ENCODE measurements at regions not wholly inside any gene's neighbourhood (a gene's known extent, or its start where the extent isn't known, plus 50 kb on each side); places are given as distances from the start of the nearest gene placed in this dataset.

DNA sequence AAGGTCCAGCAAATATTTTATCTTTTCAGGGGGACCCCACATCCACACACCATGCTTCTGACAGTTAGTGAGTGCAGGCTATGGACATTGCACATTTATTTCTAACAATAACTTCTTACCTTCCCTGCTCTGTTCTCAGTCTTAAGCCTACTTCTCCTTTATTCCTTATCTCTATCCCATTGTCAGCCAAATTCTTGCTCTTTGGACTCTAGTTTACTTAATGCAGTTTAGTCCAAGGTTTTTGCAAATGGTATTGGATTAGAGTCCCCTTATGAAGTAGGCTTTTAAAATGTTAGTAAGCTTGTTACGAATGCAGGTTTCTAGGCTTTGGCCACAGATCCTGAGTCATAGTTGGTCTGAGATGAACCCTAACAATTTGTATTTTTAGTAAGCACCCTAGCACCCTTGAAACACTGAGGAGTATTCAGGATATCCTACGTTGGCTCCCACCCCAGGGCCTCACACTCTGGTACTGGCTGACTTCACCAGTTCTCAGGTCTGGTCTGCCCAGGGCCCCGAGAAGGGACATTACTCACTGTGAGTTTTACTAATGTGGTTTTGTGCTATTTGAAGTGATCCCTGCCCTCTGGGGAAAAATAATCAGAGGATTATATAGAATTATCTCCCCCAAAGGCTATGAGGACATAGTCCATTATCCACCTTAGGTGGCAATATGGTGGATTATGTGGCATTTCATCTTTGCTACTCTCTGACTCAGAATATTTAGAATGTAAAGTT lies 239.5 kb downstream of the TGFB2 start:
- no peak for DNase-seq

- no peak for DNase-seq
Measured at GRCh38 chr1:218585511-218586184, 240.5 kb downstream of the TGFB2 start.

GRCh38 chr1:218587900-218588299 lies 242.8 kb downstream of the TGFB2 start:
- no peak for DNase-seq

DNA sequence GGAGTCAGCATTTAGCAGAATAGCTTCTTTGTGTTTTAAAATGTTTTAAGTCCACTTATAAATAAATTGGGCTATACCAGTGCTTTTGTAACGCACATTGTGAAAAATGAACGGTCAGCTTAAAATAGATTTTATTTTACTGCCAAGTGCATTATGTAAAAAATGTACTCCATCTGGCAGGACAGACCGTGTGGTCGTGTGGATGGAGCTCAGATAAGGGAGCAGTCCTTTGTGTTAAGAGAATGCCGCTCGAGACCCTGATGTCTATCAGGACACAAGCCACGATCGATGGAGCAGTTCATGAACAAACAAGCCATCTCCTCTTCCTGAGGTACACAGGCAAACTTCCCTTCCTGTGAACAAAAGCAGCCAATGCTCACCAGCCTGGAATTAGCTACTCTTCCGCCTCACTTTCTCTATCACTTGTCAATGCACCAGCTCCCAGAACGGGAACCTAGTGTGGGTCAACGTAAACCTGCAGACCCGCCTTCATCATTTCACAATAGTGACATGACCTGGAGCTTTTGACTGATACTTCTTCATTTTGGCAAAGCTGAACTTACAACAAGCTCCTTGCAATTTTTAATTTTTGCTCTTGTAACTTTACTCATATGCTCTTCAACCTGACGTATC lies 243.5 kb downstream of the TGFB2 start:
- no peak for DNase-seq

DNA sequence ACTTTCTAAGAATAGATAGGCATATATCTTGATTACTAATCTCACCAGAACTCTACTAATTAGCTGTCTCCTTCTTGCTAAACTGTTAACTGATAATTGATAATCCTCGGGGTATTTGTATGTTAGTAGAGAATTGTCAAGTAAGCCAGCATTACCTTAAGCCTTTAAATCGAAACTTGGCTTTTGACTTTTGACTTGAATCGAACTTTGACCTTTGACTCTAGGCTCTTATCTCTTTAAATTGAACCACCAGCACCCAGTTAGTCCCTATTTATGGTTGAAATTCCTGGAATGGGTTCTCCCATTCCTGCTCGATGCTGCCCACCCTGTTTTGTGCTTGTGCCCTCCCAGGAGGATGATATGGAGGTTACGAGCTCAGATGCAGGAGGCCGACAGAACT lies 244.4 kb downstream of the TGFB2 start:
- DNase-seq = no peak

GRCh38 chr1:218591966-218592365 lies 246.8 kb downstream of the TGFB2 start:
- DNase-seq = no peak

DNA sequence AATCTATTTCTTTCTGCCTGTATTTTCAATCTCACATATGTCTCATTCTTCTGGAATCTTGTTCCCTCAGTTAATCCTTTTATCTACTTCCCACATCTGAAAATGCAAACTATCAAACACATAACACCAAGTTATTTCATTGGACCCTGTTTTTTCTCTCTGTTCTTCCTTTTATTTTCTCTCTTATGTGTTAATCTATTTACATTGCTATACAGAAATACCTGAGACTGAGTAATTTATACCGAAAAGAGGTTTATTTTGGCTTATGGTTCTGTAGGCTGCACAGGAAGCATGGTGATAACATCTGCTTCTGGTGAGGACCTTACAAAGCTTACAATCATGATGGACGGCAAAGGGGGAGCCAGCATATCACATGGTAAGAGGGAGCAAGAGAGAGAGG lies 247.6 kb downstream of the TGFB2 start:
- DNase-seq = no peak

DNA sequence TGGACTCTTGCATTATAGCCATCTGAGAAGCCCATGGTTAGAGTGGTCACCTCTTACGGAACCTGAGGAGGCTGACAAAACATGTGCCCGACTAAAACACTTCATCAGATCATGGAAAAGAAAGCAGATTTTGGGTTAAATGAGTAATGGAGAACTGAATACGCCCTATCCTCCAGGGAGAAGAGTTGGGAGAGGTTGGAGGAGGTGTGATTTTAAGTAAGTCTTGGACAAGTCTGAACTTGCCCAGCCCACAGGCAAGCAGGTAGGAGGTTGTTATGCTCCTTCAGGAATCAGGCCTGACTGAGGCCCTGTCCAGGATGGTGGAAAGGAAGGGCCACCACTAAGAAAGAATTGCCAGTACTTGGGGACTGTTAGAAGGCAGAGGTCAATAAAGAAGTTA lies 255.8 kb downstream of the TGFB2 start:
- DNase-seq = no peak

DNA sequence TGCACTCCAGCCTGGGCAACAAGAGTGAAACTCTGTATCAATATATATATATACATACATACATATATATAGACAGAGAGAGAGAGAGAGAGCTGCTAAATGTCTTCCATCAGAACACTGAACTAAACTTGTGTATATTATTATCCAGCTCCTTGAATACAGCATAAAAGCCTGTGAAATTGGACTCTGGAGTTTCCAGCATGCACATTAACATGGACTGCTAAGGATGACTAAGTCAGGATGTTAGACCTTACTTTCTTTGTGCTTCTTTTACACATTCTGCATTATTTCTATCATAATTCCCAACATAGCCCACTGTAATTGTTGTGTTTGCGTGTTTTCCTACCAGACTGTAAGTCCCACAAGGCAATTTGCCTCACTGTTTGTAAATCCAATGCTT lies 259.1 kb downstream of the TGFB2 start:
- no peak for DNase-seq

DNA sequence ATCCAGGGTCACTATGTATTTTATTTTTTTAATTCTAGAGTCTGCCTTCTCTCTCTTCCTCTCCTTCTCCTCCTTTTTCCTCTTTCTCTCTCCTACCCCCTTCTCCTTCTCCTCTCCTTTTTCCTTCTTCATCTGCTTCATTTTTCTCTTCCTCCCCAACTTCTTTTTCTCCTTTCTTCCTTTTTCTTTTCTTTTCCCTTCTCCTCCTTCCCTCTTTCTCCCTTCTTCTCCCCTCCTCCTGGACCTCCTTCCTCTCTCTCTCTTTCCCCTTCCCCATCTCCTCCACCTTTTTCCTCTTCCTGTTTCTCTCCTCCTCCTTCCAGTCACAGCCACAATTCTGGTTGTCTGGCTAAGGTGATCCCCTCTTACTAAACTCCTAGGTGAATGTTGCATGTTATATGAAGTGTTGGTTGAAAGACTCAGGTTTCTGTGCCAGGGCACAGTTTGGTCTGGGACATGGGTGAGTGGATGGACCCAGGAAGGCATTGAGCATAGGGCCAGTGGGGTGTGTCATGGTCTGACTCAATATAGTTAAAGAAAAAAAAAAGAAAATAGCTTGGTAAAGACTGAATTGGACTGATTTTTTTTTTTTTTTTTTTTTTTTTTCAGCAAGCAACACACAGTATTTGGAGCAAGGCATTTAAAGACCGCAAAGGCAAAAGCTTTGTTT lies 266.9 kb downstream of the TGFB2 start:
- no peak for DNase-seq

GRCh38 chr1:218613105-218613504 lies 268.0 kb downstream of the TGFB2 start:
- DNase-seq = no peak

DNA sequence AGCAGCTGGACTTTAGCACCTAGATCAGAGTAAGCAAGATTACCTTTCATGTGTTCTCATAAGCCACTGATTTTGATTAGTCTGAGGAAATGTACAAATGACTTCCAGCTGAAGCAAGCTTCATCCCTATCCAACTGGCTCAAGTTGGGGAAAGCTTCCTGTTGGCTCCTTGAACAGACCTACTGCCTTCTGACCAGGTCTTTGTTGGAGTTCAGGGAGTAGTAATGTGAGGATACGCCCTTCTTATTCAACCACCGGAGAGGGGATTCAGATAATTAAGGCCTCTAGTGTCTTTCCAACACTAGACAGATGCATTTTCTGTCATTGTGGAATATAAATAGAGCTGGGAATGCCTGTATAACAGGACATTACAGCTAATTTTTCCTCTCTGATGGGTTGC lies 268.9 kb downstream of the TGFB2 start:
- DNase-seq = no peak

- DNase-seq = no peak
Measured at GRCh38 chr1:218616681-218617080, 271.5 kb downstream of the TGFB2 start.

- no peak for DNase-seq
Measured at GRCh38 chr1:218617986-218618385, 272.9 kb downstream of the TGFB2 start.

GRCh38 chr1:218620956-218621355 lies 275.8 kb downstream of the TGFB2 start:
- no peak for DNase-seq

DNA sequence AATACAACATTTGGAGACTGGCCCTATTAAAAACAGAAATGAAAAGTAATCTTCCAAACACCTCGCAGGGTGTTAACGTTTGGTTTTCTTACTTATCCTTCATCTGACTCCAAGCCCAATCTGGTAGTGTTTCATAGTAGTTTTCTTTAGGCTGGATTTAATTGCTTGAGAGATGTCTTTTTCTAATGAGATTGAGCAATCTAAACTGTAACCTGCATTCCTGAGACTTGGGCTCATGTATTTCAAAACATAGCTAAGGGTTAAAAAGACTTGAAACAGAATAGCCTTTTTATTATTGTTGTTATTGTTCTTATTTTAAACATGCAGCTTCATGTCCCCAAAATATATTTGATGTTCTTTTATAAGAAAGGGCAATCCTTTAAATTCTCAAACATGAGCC lies 278.9 kb downstream of the TGFB2 start:
- DNase-seq = no peak

DNA sequence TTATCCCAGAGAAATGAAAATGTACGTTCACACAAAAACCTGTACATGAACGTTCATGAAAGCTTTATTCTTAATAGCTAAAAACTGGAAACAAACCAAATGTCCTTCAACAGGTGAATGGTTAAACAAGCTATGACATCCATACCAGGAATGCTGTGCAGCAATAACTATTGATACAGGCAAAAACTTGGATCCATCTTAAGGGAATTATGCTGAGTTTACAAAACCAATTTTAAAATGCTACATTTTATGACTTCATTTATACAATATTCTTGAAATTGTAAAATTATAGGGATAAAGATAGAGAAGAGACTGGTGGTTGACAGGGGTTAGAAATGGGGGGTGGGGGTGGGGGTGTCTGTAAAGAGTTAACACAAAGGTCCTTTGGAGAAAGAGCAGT lies 280.3 kb downstream of the TGFB2 start:
- no peak for DNase-seq

GRCh38 chr1:218633238-218633988 lies 288.3 kb downstream of the TGFB2 start:
- DNase-seq = no peak

DNA sequence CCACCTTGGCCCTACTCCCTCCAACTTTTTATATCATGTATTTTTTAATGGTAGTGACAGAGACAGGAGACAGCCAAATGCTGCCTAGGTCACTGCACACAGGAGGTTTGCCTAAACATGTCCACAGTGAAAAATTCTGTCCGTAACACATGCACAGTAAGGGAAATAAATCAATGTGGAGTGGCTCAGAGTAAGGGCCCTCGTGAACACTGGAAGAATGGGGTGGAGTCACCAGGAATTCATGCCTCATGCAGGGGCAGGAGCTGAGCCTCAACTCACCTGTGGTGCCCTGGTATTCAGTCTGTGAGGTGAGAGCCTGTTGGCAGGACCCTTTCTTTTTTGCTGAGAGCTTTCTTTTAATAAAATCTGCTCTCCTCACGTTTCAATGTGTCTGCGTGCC lies 289.1 kb downstream of the TGFB2 start:
- no peak for DNase-seq

DNA sequence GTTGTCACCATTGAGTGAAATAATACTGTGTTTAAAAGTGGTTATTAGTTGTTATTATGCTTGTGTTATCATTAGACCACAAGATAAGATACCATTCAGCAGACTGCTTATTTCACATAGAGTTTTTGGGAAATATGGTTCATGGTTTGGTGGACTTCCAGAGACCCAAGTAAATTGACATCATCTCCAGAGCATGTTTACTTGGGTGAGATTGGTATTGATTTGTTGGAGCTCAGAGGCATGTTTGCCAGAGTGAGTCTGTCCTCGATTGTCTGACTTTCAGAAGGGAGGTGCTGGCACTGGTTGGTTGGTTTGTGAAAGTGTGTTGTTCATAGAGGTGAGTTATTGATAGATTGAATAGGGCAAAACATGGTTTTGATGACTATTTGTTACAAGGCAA lies 291.4 kb downstream of the TGFB2 start:
- no peak for DNase-seq

DNA sequence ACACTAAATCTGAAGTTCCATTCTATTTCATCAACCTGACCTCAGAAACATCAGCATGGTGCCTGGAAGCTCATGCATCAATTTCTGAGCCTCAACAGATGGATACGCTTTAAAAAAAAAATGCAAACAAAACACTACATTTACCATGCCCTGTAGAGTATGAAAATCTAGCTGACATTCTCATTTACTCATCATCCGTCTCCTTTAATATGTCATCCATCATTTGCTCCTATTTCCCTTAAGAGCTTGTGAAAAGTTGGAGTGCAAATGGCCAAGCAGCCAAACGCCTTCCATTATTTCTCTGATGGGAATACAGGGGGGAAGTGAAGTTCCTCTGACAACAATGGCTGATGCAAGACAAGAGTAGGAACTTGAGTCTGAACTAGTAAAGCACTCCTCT lies 295.0 kb downstream of the TGFB2 start:
- no peak for DNase-seq

DNA sequence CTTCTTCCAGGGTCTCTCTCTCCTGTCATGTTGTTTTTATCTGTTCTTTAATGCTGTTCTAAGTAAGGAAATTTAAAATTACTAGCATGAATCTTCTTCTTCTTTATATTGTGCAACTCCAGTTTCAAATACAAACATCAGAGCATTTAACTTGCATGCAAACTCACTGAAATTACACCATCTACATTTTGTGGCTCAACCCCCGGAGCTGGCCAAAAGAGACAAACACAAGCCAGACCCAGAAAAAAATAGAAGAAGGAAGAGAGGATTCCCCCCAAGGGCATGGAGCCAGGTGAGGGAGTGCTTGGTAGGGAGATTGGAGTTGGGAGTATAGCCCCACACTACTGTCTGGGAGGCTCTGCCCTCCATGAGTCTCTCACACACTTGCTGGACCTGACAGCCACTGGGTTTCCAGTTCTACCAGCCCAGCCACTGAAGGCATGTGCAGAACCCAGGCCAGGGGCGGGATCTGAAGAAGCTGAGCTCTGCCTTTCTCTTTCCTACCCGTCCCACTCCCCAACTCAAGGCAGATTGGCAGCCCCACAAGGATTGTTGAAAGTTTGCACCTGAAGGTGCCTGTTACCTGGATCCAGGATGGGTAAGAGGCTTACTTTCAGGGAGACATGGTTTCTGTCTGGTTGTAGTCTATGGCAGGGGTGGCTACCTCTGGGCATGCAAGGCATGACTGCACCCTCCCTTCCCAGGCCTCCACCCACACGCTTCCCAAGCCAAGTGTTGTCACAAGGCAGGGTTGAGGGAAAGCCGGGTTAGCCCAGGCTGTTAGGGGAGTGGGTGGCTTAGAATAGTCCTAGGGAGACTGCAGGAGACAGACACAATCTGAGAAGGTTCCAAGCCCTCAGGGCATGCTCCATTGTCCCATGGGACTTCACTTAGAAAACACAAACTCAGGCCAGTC lies 297.2 kb downstream of the TGFB2 start:
- no peak for DNase-seq
